Activated CD8-positive, alpha-beta memory T cell treated with anti-CD3 and anti-CD28 coated beads for 24 hours (primary cell): ENCODE measurements at regions not wholly inside any gene's neighbourhood (a gene's known extent, or its start where the extent isn't known, plus 50 kb on each side); places are given as distances from the start of the nearest gene placed in this dataset.
"Not testable (repeated sequence)": the region's sequence is repeated elsewhere in the genome, so short reads cannot be mapped to it uniquely, and the experiment has no call there.

Experiments used
- DNase-seq: peaks from one replicate; pipeline ENCODE4 v3.0.0-alpha.2; 2020

- no peak for DNase-seq
Measured at GRCh38 chr14:101294136-101294535, 267.2 kb upstream of the DIO3 start.

GRCh38 chr14:101299781-101300180 lies 261.5 kb upstream of the DIO3 start:
- DNase-seq = not testable (repeated sequence)

DNA sequence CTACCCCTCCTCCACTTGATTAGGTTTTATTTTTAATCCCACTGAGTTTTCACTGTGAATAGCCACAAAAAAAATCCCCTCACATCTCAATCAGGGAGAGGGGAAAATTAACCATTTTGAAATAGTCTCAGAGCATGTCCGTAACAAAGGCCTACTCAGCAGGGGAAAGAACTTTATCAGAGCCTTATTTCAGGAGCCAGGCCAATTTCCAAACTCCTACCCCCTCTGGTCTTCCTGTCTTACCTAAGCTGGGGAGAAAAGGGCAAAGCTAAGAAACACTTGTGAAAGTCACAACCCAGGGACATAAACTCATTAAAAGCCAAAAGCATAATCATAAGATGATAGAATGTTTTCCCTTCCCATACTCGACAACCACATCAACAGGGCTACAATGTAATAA lies 260.3 kb upstream of the DIO3 start:
- DNase-seq = no peak

DNA sequence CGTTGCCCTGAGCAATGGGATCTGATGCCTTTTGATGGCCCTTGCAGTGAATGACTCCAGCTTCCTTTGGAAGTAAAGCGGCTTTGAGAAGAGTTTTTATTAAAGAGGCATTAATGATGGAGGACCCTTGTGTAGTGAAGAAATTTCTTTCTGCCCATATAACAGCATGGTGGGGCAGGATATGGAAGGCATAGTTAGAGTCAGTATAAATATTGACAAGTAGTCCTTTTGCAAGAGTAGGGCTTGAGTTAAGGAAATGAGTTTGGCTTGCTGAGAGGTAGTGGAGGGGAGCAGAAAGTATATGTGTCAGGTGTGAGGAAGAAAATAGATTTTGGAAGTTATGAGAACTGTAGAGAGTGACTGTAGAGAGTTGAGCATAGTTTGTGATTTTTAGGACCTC lies 254.1 kb upstream of the DIO3 start:
- not testable (repeated sequence) for DNase-seq

GRCh38 chr14:101311186-101311585 lies 250.1 kb upstream of the DIO3 start:
- not testable (repeated sequence) for DNase-seq

DNA sequence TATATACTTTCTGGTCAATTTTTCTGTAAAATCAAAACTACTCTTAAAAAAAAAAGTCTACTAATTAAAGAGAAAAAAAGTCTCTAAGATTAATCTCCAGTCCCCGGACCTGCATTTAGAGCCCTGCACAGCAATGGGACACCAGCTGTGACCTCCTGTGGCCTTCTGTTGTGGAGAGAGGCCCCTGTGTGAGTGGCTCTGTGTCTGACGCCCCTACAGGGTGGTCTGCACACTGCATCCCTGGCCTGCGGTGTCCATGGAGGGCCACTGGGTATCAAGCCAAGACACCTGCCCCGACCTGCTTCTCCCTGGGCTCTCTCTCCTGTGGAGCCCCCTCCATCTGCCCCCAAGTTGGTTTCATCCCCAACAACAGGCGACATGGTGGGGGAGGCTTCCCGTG lies 248.0 kb upstream of the DIO3 start:
- no peak for DNase-seq

- DNase-seq = no peak
Measured at GRCh38 chr14:101315802-101316296, 245.4 kb upstream of the DIO3 start.

DNA sequence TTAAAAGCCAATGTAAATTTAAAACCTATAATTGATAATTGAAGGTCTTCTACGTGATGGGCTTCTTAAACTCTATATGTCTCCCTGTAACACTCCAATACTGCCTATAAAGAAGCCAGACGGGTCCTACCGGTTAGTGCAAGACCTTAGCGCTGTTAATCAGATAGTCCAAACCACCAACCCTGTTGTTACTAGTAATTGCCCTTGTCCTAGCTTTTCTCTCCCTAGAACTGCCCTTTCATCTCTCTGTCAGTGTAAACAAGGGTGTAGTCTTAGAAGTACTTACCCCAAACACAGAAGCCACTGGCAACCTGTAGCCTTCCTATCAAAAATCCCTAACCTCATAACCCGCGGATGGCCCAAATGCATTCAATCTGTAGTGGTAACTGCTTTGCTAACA lies 243.0 kb upstream of the DIO3 start:
- no peak for DNase-seq

GRCh38 chr14:101320396-101320795 lies 240.9 kb upstream of the DIO3 start:
- no peak for DNase-seq

DNA sequence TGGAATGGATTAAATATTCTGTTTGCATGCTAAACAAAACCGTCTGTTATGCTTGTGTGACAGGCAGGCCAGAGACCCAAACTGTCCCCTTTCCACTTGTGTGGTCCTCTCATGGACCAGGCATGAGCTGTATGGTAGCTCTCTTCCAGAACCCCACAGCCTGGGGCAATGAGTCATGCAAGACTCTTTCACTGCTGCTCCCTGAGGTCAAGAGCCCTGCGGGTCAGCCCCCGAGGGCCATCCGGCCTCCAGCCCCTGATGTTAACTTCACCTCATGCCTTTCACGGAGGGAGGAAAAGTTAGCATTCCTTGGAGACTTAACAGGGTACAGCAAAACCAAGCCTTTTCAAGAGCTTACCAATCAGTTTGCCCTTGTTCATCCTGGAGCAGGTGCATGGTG lies 239.1 kb upstream of the DIO3 start:
- no peak for DNase-seq

- DNase-seq = no peak
Measured at GRCh38 chr14:101323111-101323510, 238.2 kb upstream of the DIO3 start.

- not testable (repeated sequence) for DNase-seq
Measured at GRCh38 chr14:101323614-101324235, 237.6 kb upstream of the DIO3 start.

DNA sequence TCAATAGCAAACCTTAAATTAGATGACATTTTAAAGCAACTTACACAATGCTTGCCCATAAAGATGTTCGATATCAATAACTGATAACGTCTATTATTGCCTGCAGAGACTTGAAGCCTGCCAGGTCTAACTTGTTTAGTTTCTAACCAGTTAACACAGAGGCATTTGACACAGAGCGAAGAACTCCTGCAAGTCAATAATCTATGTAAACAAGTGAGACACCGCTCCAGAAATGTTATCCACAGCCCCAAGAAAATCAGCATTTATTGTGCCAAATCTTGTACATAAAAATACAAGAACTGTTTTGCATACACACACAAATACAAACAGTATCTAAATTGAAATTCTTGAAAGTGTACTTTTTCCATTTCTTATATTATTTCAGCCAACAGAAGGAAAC lies 236.0 kb upstream of the DIO3 start:
- DNase-seq = no peak

DNA sequence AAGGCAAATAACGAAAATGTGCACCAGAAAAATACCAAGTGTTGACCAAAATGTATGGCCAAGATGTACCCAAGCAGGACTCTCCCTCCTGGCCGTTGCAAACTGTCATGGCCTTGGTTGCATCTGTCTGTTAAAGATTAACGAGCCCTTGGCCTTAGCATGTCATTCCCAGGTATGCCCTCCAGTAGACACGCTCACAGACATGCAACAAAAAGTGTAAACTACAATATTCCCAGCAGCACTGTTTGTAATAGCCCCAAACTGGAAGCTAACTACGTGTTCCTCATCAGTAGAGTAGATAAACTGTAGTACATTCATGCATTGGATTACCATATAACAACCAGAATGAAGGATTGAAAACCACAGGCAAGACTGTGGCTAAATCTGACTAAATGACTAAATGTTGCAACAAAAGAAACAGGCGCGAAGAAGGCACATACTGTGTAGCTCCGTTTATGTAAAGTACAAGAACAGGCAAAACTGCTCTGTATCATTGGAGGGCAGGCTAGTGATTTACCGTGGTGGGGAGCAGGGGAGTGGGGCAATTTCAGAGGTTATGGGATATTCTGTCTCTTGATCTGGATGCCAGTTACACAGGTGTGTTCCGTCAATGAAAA lies 232.8 kb upstream of the DIO3 start:
- no peak for DNase-seq

- no peak for DNase-seq
Measured at GRCh38 chr14:101330416-101331140, 230.7 kb upstream of the DIO3 start.

GRCh38 chr14:101331141-101331525 lies 230.2 kb upstream of the DIO3 start:
- DNase-seq = no peak

DNA sequence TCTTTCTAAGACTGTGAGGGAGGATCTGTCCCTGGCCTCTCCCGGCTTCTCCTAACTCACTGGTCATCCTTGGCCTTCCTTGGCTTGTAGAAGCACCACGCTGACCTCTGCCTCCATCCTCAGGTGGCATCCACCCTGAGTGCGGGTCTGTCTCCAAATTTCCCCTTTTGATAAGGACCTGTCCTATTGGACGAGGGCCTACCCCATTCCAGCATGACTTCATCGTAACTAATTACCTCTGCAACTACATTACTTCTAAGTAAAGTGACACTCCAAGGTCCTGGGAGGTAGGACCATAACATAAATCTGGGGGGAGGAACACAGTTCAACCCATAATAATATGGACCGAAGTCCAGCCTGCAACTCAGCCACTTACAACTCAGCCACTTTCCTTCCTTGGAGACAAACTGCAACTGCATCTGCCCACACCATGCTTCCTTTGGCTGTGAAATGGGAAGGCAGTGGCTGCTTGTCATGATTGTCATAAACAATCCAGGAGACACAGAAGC lies 229.6 kb upstream of the DIO3 start:
- no peak for DNase-seq

- DNase-seq = no peak
Measured at GRCh38 chr14:101332281-101332680, 229.0 kb upstream of the DIO3 start.

- no peak for DNase-seq
Measured at GRCh38 chr14:101333335-101334280, 227.7 kb upstream of the DIO3 start.

DNA sequence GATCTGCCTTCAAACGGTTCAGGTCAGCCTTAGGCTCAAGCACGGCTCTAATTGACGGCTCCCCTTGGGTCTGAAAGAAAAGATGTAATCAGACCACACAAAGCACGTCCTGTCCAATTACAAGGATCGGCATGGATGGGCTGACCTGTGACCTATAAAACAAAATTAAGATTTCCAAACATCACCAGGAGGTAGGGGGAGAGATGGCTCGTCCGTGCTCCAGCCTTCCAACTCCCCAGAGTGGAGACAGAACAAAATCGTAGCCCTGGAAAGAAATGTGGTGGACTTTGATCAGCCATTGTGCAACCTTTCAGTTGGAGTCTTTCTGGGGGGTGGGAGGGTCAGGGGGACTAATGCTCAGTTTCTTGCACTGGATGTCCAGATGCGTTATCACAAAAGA lies 226.6 kb upstream of the DIO3 start:
- no peak for DNase-seq

GRCh38 chr14:101335061-101335661 lies 226.1 kb upstream of the DIO3 start:
- DNase-seq = no peak

DNA sequence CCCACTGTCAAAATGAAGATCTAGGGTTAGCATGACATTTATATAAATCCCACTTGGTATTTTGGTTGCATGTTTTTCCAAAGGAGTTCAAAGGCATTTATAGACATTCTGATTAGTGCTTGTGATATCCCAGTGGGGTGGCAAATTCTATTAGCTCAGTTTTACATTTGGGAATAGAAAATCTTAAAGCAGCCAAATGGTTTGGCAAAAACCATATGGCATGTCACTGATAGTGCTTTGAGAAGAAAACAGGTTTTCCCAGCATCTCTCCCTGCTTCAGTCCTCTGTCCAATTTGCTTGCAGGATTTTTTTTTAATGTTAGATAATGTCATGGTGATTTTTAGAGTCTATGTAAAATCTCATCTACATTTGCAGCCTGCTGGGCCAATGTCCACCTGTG lies 225.1 kb upstream of the DIO3 start:
- DNase-seq = no peak
